ENCODE measurements at regions not wholly inside any gene's neighbourhood (a gene's known extent, or its start where the extent isn't known, plus 50 kb on each side); places are given as distances from the start of the nearest gene placed in this dataset.

DNA sequence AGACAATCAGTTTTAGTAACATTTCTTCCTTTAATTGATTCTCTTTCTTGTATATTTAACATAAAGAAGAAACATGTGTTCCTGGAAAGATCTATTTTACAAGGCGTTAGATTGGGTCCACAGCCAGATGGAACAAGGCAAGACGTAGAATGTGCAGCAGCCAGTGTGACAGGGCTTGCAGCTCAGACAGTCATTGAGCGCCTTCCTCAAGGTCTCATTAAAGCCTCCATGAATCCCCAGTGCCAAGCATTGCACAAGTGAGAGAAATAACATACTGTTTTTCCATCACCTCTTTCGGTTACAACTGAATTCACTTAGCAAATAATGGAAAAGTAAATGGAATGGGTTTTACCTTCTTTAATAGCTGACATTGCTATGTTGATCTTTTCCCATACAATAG lies 292.5 kb downstream of the USP46 start:
- TF ChIP-seq, protein P1, sequence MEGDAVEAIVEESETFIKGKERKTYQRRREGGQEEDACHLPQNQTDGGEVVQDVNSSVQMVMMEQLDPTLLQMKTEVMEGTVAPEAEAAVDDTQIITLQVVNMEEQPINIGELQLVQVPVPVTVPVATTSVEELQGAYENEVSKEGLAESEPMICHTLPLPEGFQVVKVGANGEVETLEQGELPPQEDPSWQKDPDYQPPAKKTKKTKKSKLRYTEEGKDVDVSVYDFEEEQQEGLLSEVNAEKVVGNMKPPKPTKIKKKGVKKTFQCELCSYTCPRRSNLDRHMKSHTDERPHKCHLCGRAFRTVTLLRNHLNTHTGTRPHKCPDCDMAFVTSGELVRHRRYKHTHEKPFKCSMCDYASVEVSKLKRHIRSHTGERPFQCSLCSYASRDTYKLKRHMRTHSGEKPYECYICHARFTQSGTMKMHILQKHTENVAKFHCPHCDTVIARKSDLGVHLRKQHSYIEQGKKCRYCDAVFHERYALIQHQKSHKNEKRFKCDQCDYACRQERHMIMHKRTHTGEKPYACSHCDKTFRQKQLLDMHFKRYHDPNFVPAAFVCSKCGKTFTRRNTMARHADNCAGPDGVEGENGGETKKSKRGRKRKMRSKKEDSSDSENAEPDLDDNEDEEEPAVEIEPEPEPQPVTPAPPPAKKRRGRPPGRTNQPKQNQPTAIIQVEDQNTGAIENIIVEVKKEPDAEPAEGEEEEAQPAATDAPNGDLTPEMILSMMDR (IDR thresholded peaks at IDR 0.05; ENCODE audit: extremely low read depth in 1 of 2, insufficient read depth in 1 of 2, low read depth in 1 of 2, low read length in 2 of 2), result no peak
- TF ChIP-seq POLR2A (IDR thresholded peaks at IDR 0.05; ENCODE audit: low read depth, low read length) (no peak), FOS (IDR thresholded peaks at IDR 0.05; ENCODE audit: borderline replicate concordance, insufficient read depth, low read length) (no peak), POLR2AphosphoS5 (IDR thresholded peaks at IDR 0.05; ENCODE audit: insufficient read depth, low read depth, low read length) (no peak)
